ENCODE measurements at regions not wholly inside any gene's neighbourhood (a gene's known extent, or its start where the extent isn't known, plus 50 kb on each side); places are given as distances from the start of the nearest gene placed in this dataset.

DNA sequence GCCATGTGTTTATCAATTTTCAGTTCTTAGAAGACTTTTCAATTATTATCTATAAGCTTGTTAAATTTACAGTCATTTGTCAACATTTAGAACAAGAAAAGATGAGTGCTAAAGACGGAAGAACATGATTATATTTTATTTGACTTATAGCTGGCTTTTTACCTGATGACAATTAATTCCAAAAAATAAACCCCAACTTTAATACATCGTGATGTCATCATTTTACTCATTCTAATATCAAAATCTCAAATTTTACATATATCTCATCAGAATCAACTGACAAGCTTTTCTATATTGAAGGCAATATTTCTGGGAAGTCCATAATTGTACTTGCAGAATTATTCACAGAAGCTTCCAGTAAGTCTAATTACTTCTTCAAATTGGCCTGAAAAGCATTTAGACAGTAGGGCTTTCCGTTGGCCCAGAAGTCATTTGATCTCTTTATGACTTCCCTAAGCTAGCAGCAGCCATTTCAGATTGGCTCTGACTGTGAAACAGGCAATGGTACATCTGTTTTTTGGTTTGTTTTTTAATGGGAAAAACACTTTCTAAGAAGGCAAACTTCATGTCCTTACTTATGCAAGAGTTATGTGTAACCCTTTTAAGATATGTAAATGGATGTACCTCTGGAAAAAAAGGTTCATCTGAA, 234.7 kb upstream of the PLSCR5 start:
- no peaks in the 10 kb centered on the region for H3K79me2 ChIP-seq (ENCODE audit: insufficient read depth, low read depth, low read length)
- no TSS peak for BruUV-seq (replicated peaks)
- CTCF ChIA-PET (ENCODE audit: unreplicated experiment): no interaction called here

DNA sequence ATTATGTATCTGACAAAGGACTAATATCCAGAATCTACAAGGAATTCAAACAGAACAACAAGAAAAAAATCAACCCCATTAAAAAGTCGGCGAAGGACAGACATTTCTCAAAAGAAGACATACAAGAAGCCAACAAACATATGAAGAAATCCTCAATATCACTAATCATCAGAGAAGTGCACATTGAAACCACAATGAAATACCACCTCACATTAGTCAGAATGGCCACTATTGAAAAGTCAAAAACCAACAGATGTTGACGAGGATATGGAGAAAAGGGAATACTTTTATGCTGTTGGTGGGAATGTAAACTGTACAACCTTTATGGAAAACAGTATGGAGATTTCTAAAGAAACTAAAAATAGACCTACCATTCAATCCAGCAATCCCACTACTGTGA, 233.1 kb upstream of the PLSCR5 start:
- Histone ChIP-seq H4K20me1 (ENCODE audit: insufficient read depth, low read length) (no peaks in the 10 kb centered on the region), H3K36me3 (ENCODE audit: insufficient read depth, low read length) (no peaks in the 10 kb centered on the region), H3K27ac (ENCODE audit: low read depth, low read length, poor library complexity, severe bottlenecking) (no peak overlapping the region), H3K79me2 (ENCODE audit: insufficient read depth, low read depth, low read length) (no peaks in the 10 kb centered on the region), H2AFZ (ENCODE audit: low read length) (no peak overlapping the region), H3K9me2 (ENCODE audit: insufficient read depth, low read length) (no peaks in the 10 kb centered on the region), H3K4me3 (ENCODE audit: low read depth, low read length, poor library complexity, severe bottlenecking) (no peak overlapping the region), H3K9me3 (ENCODE audit: low read length) (no peaks in the 10 kb centered on the region), H3K4me1 (ENCODE audit: insufficient read depth, low read length, poor library complexity, severe bottlenecking) (no peaks in the 10 kb centered on the region), H3K4me2 (ENCODE audit: low read length) (no peak overlapping the region)
- TF ChIP-seq EZH2phosphoT487 (IDR thresholded peaks at IDR 0.05; ENCODE audit: borderline replicate concordance, low read depth, low read length): no peak
- TF ChIP-seq, protein P1, sequence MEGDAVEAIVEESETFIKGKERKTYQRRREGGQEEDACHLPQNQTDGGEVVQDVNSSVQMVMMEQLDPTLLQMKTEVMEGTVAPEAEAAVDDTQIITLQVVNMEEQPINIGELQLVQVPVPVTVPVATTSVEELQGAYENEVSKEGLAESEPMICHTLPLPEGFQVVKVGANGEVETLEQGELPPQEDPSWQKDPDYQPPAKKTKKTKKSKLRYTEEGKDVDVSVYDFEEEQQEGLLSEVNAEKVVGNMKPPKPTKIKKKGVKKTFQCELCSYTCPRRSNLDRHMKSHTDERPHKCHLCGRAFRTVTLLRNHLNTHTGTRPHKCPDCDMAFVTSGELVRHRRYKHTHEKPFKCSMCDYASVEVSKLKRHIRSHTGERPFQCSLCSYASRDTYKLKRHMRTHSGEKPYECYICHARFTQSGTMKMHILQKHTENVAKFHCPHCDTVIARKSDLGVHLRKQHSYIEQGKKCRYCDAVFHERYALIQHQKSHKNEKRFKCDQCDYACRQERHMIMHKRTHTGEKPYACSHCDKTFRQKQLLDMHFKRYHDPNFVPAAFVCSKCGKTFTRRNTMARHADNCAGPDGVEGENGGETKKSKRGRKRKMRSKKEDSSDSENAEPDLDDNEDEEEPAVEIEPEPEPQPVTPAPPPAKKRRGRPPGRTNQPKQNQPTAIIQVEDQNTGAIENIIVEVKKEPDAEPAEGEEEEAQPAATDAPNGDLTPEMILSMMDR (conservative IDR thresholded peaks at IDR 0.05; ENCODE audit: low read length): no peak
- intact Hi-C loops (cut with micrococcal nuclease; ENCODE audit: unreplicated experiment): no loop called here
- no peak for DNase-seq (ENCODE audit: low spot score)
- POLR2A ChIA-PET: no interaction called here
- no TSS peak for BruUV-seq (replicated peaks)
- CTCF ChIA-PET (ENCODE audit: unreplicated experiment): no interaction called here

More for the DNA sequence above, 234.7 kb upstream of the PLSCR5 start:
- no peak overlapping the region for H2AFZ ChIP-seq (ENCODE audit: low read length)
- no peak overlapping the region for H3K4me2 ChIP-seq (ENCODE audit: low read length)
- DNase-seq (ENCODE audit: low spot score): no peak
- H3K27ac ChIP-seq (ENCODE audit: low read depth, low read length, poor library complexity, severe bottlenecking): no peak overlapping the region
- TF ChIP-seq EZH2phosphoT487 (IDR thresholded peaks at IDR 0.05; ENCODE audit: borderline replicate concordance, low read depth, low read length): no peak
- TF ChIP-seq, protein P1 (conservative IDR thresholded peaks at IDR 0.05; ENCODE audit: low read length): no peak
- intact Hi-C loops (cut with micrococcal nuclease; ENCODE audit: unreplicated experiment): no loop called here
- H3K9me3 ChIP-seq (ENCODE audit: low read length): no peaks in the 10 kb centered on the region
- H4K20me1 ChIP-seq (ENCODE audit: insufficient read depth, low read length): no peaks in the 10 kb centered on the region
- H3K36me3 ChIP-seq (ENCODE audit: insufficient read depth, low read length): no peaks in the 10 kb centered on the region
- H3K4me3 ChIP-seq (ENCODE audit: low read depth, low read length, poor library complexity, severe bottlenecking): no peak overlapping the region
- POLR2A ChIA-PET: interaction anchor here (0.7 to 1.1 kb wide), 2 partner anchors 12 to 16 kb away, joined by 3 to 4 read pairs; no protein-coding TSS in a partner anchor
- no peaks in the 10 kb centered on the region for H3K4me1 ChIP-seq (ENCODE audit: insufficient read depth, low read length, poor library complexity, severe bottlenecking)
- no peaks in the 10 kb centered on the region for H3K9me2 ChIP-seq (ENCODE audit: insufficient read depth, low read length)

DNA sequence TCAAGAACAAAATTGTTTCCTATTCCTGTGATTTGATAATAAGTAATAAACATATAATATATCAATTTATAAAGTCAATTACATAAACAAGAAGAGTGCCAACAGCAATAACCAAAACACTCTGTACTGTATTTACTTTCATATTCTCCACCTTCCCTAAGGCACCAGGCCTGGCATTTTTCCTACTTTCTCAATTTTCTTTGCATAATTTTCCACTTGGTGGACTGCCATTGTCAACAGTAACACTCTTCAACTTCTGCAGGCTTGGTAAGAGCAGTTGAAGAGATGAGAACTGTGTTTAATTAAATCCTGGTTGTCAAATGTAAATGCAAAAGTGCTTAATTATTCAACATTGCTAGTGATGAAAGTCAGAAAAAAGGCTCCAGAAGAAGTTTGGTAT, 229.8 kb upstream of the PLSCR5 start:
- H3K36me3 ChIP-seq (ENCODE audit: insufficient read depth, low read length): no peaks in the 10 kb centered on the region
- H2AFZ ChIP-seq (ENCODE audit: low read length): no peak overlapping the region
- TF ChIP-seq EZH2phosphoT487 (IDR thresholded peaks at IDR 0.05; ENCODE audit: borderline replicate concordance, low read depth, low read length): no peak
- TF ChIP-seq, protein P1 (conservative IDR thresholded peaks at IDR 0.05; ENCODE audit: low read length): no peak
- H3K4me3 ChIP-seq (ENCODE audit: low read depth, low read length, poor library complexity, severe bottlenecking): no peak overlapping the region
- no peak for DNase-seq (ENCODE audit: low spot score)
- no TSS peak for BruUV-seq (replicated peaks)
- no peaks in the 10 kb centered on the region for H4K20me1 ChIP-seq (ENCODE audit: insufficient read depth, low read length)
- no peak overlapping the region for H3K4me2 ChIP-seq (ENCODE audit: low read length)
- no peaks in the 10 kb centered on the region for H3K9me2 ChIP-seq (ENCODE audit: insufficient read depth, low read length)
- no peak overlapping the region for H3K27ac ChIP-seq (ENCODE audit: low read depth, low read length, poor library complexity, severe bottlenecking)
- intact Hi-C loops (cut with micrococcal nuclease; ENCODE audit: unreplicated experiment): no loop called here
- no peaks in the 10 kb centered on the region for H3K79me2 ChIP-seq (ENCODE audit: insufficient read depth, low read depth, low read length)
- POLR2A ChIA-PET: no interaction called here
- CTCF ChIA-PET (ENCODE audit: unreplicated experiment): no interaction called here
- no peaks in the 10 kb centered on the region for H3K9me3 ChIP-seq (ENCODE audit: low read length)
- no peaks in the 10 kb centered on the region for H3K4me1 ChIP-seq (ENCODE audit: insufficient read depth, low read length, poor library complexity, severe bottlenecking)

All from OCI-LY7 (cell line).